ENCODE measurements at regions not wholly inside any gene's neighbourhood (a gene's known extent, or its start where the extent isn't known, plus 50 kb on each side); places are given as distances from the start of the nearest gene placed in this dataset.

- H3K4me2 ChIP-seq (ENCODE audit: low read length), result no peak overlapping the region
- no peaks in the 10 kb centered on the region for H4K20me1 ChIP-seq (ENCODE audit: insufficient read depth, low read length)
- H3K79me2 ChIP-seq (ENCODE audit: insufficient read depth, low read depth, low read length), result no peaks in the 10 kb centered on the region
- H3K4me1 ChIP-seq (ENCODE audit: insufficient read depth, low read length, poor library complexity, severe bottlenecking), result no peaks in the 10 kb centered on the region
- no TSS peak for BruUV-seq (replicated peaks)
- H3K9me3 ChIP-seq (ENCODE audit: low read length), result no peaks in the 10 kb centered on the region
- H3K27ac ChIP-seq (ENCODE audit: low read depth, low read length, poor library complexity, severe bottlenecking), result no peak overlapping the region
- TF ChIP-seq CTCF (conservative IDR thresholded peaks at IDR 0.05; ENCODE audit: low read length) (no peak), EZH2phosphoT487 (IDR thresholded peaks at IDR 0.05; ENCODE audit: borderline replicate concordance, low read depth, low read length) (no peak)
- intact Hi-C loops (cut with micrococcal nuclease; ENCODE audit: unreplicated experiment), result no loop called here
- CTCF ChIA-PET (ENCODE audit: unreplicated experiment), result no interaction called here
- no peak for DNase-seq (ENCODE audit: low spot score)
- no peaks in the 10 kb centered on the region for H3K36me3 ChIP-seq (ENCODE audit: insufficient read depth, low read length)
- H3K4me3 ChIP-seq (ENCODE audit: low read depth, low read length, poor library complexity, severe bottlenecking), result no peak overlapping the region
- H2AFZ ChIP-seq (ENCODE audit: low read length), result no peak overlapping the region
- no peaks in the 10 kb centered on the region for H3K9me2 ChIP-seq (ENCODE audit: insufficient read depth, low read length)
- POLR2A ChIA-PET, result no interaction called here
Observed at GRCh38 chr5:112570708-112571444, 151.8 kb upstream of the EPB41L4A start.

GRCh38 chr5:112573441-112573840 lies 154.4 kb upstream of the EPB41L4A start:
- Histone ChIP-seq H3K9me2 (ENCODE audit: insufficient read depth, low read length) (no peaks in the 10 kb centered on the region), H3K79me2 (ENCODE audit: insufficient read depth, low read depth, low read length) (no peaks in the 10 kb centered on the region), H3K9me3 (ENCODE audit: low read length) (no peaks in the 10 kb centered on the region), H3K36me3 (ENCODE audit: insufficient read depth, low read length) (no peaks in the 10 kb centered on the region), H2AFZ (ENCODE audit: low read length) (no peak overlapping the region), H3K4me1 (ENCODE audit: insufficient read depth, low read length, poor library complexity, severe bottlenecking) (no peaks in the 10 kb centered on the region), H4K20me1 (ENCODE audit: insufficient read depth, low read length) (no peaks in the 10 kb centered on the region), H3K4me2 (ENCODE audit: low read length) (no peak overlapping the region), H3K27ac (ENCODE audit: low read depth, low read length, poor library complexity, severe bottlenecking) (no peak overlapping the region), H3K4me3 (ENCODE audit: low read depth, low read length, poor library complexity, severe bottlenecking) (no peak overlapping the region)
- no TSS peak for BruUV-seq (replicated peaks)
- no peak for DNase-seq (ENCODE audit: low spot score)
- CTCF ChIA-PET (ENCODE audit: unreplicated experiment), result no interaction called here
- TF ChIP-seq CTCF (conservative IDR thresholded peaks at IDR 0.05; ENCODE audit: low read length) (no peak), EZH2phosphoT487 (IDR thresholded peaks at IDR 0.05; ENCODE audit: borderline replicate concordance, low read depth, low read length) (no peak)
- intact Hi-C loops (cut with micrococcal nuclease; ENCODE audit: unreplicated experiment), result no loop called here
- POLR2A ChIA-PET, result interaction anchor here (0.7 kb wide), 2 partner anchors 30 to 1292 kb away, joined by 3 read pairs; no protein-coding TSS in a partner anchor

GRCh38 chr5:112574536-112574935 lies 155.5 kb upstream of the EPB41L4A start:
- ChIA-PET POLR2A (no interaction called here), CTCF (ENCODE audit: unreplicated experiment) (no interaction called here)
- Histone ChIP-seq H3K79me2 (ENCODE audit: insufficient read depth, low read depth, low read length) (no peaks in the 10 kb centered on the region), H3K27ac (ENCODE audit: low read depth, low read length, poor library complexity, severe bottlenecking) (no peak overlapping the region), H3K4me1 (ENCODE audit: insufficient read depth, low read length, poor library complexity, severe bottlenecking) (no peaks in the 10 kb centered on the region), H3K36me3 (ENCODE audit: insufficient read depth, low read length) (no peaks in the 10 kb centered on the region), H3K4me3 (ENCODE audit: low read depth, low read length, poor library complexity, severe bottlenecking) (no peak overlapping the region), H2AFZ (ENCODE audit: low read length) (no peak overlapping the region), H3K9me2 (ENCODE audit: insufficient read depth, low read length) (no peaks in the 10 kb centered on the region), H4K20me1 (ENCODE audit: insufficient read depth, low read length) (no peaks in the 10 kb centered on the region), H3K9me3 (ENCODE audit: low read length) (no peaks in the 10 kb centered on the region), H3K4me2 (ENCODE audit: low read length) (no peak overlapping the region)
- intact Hi-C loops (cut with micrococcal nuclease; ENCODE audit: unreplicated experiment), result no loop called here
- no peak for DNase-seq (ENCODE audit: low spot score)
- no TSS peak for BruUV-seq (replicated peaks)
- TF ChIP-seq EZH2phosphoT487 (IDR thresholded peaks at IDR 0.05; ENCODE audit: borderline replicate concordance, low read depth, low read length), result no peak
- no peak for TF ChIP-seq CTCF (conservative IDR thresholded peaks at IDR 0.05; ENCODE audit: low read length)

All from OCI-LY7 (cell line).